Activated T-helper 1 cell treated with anti-CD3 and anti-CD28 coated beads, Interleukin-12 subunit alpha, Interleukin-12 subunit beta, Interleukin-2, Interleukin-4 antibody, amounts not matched to agents 30 ng/mL and 10 ng/mL and 1 ng/mL, durations not matched to agents 14 hours and 24 hours and 36 hours (primary cell): ENCODE measurements at regions not wholly inside any gene's neighbourhood (a gene's known extent, or its start where the extent isn't known, plus 50 kb on each side); places are given as distances from the start of the nearest gene placed in this dataset.

Experiments used
- DNase-seq: peaks from one replicate; pipeline ENCODE4 v3.0.0; 2021; ENCODE audit warnings: low spot score
- H3K27ac Mint-ChIP-seq: one replicate; pipeline ENCODE4 v1.8.0; 2021; ENCODE audit warnings: mild to moderate bottlenecking, mixed read lengths
- H3K27me3 Mint-ChIP-seq: one replicate; pipeline ENCODE4 v1.8.0; 2022; ENCODE audit warnings: mild to moderate bottlenecking, moderate library complexity, mixed read lengths; ENCODE audit not compliant: insufficient read depth
- H3K36me3 Mint-ChIP-seq: one replicate; pipeline ENCODE4 v1.8.0; 2021; ENCODE audit warnings: low read depth, mixed read lengths
- H3K4me1 Mint-ChIP-seq: one replicate; pipeline ENCODE4 v1.8.0; 2021; ENCODE audit warnings: low read depth, mixed read lengths
- H3K4me3 Mint-ChIP-seq: one replicate; pipeline ENCODE4 v1.8.0; 2021; ENCODE audit warnings: mild to moderate bottlenecking, moderate library complexity, mixed read lengths
- H3K9me3 Mint-ChIP-seq: one replicate; pipeline ENCODE4 v1.8.0; 2021; ENCODE audit warnings: mixed read lengths
- intact Hi-C: fragments of 100-400 bp; cut with micrococcal nuclease; formaldehyde crosslinking; loops from one replicate; pipeline ENCODE4 v1.15.1; 2024

DNA sequence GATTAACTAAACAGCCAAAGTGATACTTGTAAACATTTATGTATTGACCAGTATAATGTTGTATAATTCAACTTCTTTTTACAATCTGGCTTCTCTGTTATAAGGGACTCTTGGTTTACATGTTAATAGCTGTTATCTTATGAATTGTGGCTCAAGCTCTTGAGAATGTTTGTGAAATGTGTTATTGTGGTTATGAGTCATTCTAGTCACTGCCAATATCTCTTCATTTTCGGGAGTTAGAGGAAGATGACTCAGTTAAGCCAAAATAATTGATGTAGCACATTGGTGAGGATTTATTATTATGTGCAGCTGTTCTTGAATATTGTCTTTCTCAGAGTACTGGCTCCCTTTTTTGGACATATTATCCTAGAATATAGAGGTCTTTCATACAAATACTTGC, 655.2 kb upstream of the RIOK2 start:
- Mint-ChIP-seq H3K27ac (no peak overlapping the region), H3K4me1 (peaks cover 6% of the 10 kb centered on the region), H3K9me3 (no peaks in the 10 kb centered on the region), H3K27me3 (no peaks in the 10 kb centered on the region), H3K36me3 (no peaks in the 10 kb centered on the region), H3K4me3 (no peak overlapping the region)
- intact Hi-C loops, result no loop called here
- DNase-seq, result no peak

DNA sequence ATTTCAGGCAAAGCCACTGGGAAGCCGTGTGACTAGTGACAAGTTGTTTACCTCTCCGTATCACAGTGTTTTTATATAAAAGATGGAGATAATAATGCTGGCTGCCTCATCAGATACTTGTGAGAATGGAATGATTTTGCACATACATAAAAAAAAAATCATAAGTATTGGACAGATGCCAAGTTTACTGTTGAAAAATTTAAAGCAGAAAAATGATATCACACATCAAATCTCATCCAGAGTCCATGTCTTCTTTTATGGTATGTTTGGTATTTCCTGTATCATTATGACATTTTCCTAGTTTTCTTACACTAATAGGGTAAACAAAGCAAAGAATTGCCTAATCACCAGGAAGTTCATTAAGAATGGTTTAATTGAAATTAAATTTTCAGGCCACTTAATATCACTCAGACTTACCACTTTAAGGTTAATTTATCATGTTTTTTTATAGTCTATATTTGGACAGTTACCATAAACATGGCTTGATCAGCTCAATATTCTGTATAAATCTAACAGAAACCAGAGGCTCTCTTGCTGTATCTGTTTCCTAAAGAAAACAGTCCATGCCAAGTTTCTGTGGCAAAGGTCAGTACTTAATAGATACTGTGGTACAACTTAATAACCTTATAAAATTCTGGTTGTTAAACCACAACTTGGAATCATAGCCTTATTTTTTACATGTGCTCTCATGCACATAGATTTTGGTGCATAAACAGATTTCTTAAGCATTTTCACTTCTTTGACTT, 656.5 kb upstream of the RIOK2 start:
- no peak overlapping the region for H3K4me3 Mint-ChIP-seq
- H3K36me3 Mint-ChIP-seq, result no peaks in the 10 kb centered on the region
- no peak for DNase-seq
- intact Hi-C loops, result no loop called here
- no peaks in the 10 kb centered on the region for H3K9me3 Mint-ChIP-seq
- H3K27ac Mint-ChIP-seq, result no peak overlapping the region
- peaks cover 6% of the 10 kb centered on the region for H3K4me1 Mint-ChIP-seq
- peaks cover 2% of the 10 kb centered on the region for H3K27me3 Mint-ChIP-seq

DNA sequence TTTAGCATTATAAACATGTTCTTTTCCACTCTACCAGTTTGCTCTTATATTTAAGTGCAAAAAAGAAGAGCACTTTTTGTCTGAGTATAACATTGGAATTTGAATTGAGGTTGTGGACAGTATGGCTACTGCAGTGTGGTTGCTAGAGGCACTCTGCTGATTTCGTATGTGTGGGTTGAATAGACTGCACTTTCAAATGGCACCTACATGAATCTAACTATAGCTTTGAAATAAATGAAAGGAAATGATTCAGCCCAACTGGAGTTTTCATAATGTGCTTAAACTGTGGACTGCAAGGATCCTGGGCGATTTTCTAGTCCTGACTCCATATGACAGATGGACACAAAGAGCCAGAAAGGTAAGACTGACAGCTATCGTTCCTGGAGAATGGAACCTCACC, 657.6 kb upstream of the RIOK2 start:
- Mint-ChIP-seq H3K4me3 (no peak overlapping the region), H3K36me3 (no peaks in the 10 kb centered on the region)
- no peak for DNase-seq

GRCh38 chr5:97842687-97843086, 659.6 kb upstream of the RIOK2 start:
- no peak for DNase-seq
- Mint-ChIP-seq H3K9me3 (no peaks in the 10 kb centered on the region), H3K4me1 (peaks cover 6% of the 10 kb centered on the region), H3K36me3 (no peaks in the 10 kb centered on the region), H3K27me3 (peaks cover 2% of the 10 kb centered on the region), H3K27ac (no peak overlapping the region), H3K4me3 (no peak overlapping the region)
- intact Hi-C loops, result no loop called here

More for the DNA sequence above, 657.6 kb upstream of the RIOK2 start:
- Mint-ChIP-seq H3K27ac (no peak overlapping the region), H3K4me1 (peaks cover 6% of the 10 kb centered on the region), H3K9me3 (no peaks in the 10 kb centered on the region), H3K27me3 (peaks cover 2% of the 10 kb centered on the region)
- intact Hi-C loops, result no loop called here

DNA sequence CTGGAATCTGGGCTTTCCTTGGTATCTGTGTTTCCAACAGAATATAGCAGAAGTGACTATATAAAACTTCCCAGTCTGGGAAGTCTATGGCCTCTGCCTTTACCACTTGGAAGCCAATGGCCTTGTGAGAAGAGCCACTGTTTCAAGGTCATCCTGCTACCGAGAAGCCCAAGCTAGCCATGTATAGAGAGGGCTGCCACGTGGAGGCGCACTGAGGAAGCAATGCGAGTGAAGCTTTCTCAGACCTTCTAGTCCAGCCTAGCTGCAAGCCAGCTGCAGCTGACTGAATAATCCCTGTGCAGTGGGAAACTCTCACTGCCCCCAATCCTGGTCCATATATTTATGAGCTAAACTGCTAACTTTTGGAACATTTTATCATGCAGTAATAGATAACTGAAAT, 661.8 kb upstream of the RIOK2 start:
- H3K4me1 Mint-ChIP-seq, result no peaks in the 10 kb centered on the region
- H3K4me3 Mint-ChIP-seq, result no peak overlapping the region
- intact Hi-C loops, result no loop called here
- no peaks in the 10 kb centered on the region for H3K9me3 Mint-ChIP-seq
- DNase-seq, result no peak
- no peaks in the 10 kb centered on the region for H3K36me3 Mint-ChIP-seq
- H3K27ac Mint-ChIP-seq, result no peak overlapping the region
- H3K27me3 Mint-ChIP-seq, result peaks cover 2% of the 10 kb centered on the region

- H3K4me1 Mint-ChIP-seq, result no peaks in the 10 kb centered on the region
Measured at GRCh38 chr5:97846643-97847042, 663.6 kb upstream of the RIOK2 start.

GRCh38 chr5:97847920-97848631, 665.0 kb upstream of the RIOK2 start:
- H3K4me3 Mint-ChIP-seq, result no peak overlapping the region
- H3K9me3 Mint-ChIP-seq, result no peaks in the 10 kb centered on the region
- H3K4me1 Mint-ChIP-seq, result no peaks in the 10 kb centered on the region
- H3K36me3 Mint-ChIP-seq, result no peaks in the 10 kb centered on the region
- no peak for DNase-seq
- intact Hi-C loops, result no loop called here
- H3K27me3 Mint-ChIP-seq, result peaks cover 2% of the 10 kb centered on the region
- H3K27ac Mint-ChIP-seq, result no peak overlapping the region

More at GRCh38 chr5:97846643-97847042, 663.6 kb upstream of the RIOK2 start:
- Mint-ChIP-seq H3K9me3 (no peaks in the 10 kb centered on the region), H3K27me3 (peaks cover 2% of the 10 kb centered on the region), H3K4me3 (no peak overlapping the region), H3K36me3 (no peaks in the 10 kb centered on the region), H3K27ac (no peak overlapping the region)
- DNase-seq, result no peak
- intact Hi-C loops, result no loop called here

DNA sequence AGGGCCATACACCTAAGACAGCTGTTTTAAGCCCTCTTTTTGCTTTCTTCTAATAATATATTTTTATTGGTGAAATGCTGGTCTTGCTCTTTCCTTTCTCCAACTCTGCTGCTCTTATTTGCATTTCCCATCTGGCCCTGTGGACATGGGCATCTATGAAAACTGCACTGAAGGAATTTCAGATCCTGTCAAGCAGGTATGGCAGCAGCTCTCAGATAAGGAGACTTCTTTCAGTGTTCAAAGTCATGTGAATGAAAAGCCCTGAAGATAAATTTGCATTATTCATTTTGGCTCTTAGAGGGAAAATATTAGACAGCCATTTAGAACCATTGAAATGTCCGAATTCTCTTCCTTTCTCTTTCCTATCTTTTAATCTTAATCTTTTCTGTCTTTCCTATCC, 668.0 kb upstream of the RIOK2 start:
- Mint-ChIP-seq H3K36me3 (no peaks in the 10 kb centered on the region), H3K9me3 (no peaks in the 10 kb centered on the region), H3K27ac (no peak overlapping the region), H3K27me3 (no peaks in the 10 kb centered on the region), H3K4me1 (no peaks in the 10 kb centered on the region), H3K4me3 (no peak overlapping the region)
- intact Hi-C loops, result no loop called here
- no peak for DNase-seq

DNA sequence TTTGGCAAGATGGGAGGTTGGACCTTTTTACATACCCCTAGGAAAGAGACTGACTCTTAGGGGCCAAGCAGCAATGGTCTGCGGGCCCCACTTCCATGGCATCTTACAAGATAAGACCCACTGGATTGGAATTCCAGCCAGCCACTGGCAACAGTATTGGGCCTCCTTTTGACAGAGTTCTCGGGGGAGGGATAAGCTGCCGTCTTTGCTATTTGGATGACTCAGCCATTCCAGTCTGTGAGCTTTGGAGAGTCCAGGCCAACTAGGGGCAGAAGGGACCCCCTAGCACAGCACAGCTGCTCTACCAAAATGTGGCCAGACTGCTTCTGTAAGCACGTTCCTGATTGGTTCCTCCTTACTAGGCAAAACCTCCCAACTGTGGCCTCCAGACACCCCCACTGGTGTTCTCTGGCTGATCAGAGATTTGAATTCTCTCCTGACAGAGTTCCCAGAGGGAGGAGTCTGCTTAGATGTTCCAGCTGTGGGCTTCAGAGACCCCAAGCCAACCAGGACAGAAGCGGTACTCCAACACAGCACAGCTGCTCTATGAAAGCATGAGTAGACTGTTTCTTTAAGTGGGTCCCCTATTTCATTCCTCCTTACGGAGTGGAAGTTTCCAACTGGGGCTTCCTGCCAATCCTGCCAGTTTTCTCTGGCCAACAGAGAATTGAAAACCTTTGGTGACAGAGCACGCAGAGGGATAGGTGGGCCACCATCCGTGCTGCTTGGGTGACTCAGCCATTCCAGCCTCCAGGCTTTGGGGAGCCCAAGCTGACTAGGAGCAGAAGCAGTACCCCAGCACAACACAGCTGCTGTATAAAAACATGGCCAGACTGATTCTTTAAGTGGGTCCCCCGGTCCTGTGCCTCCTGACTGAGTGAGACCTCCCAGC, 672.1 kb upstream of the RIOK2 start:
- H3K4me3 Mint-ChIP-seq, result no peak overlapping the region
- H3K9me3 Mint-ChIP-seq, result peaks cover 9% of the 10 kb centered on the region
- H3K27ac Mint-ChIP-seq, result no peak overlapping the region
- H3K36me3 Mint-ChIP-seq, result no peaks in the 10 kb centered on the region
- no peak for DNase-seq
- intact Hi-C loops, result no loop called here
- H3K4me1 Mint-ChIP-seq, result no peaks in the 10 kb centered on the region
- no peaks in the 10 kb centered on the region for H3K27me3 Mint-ChIP-seq

DNA sequence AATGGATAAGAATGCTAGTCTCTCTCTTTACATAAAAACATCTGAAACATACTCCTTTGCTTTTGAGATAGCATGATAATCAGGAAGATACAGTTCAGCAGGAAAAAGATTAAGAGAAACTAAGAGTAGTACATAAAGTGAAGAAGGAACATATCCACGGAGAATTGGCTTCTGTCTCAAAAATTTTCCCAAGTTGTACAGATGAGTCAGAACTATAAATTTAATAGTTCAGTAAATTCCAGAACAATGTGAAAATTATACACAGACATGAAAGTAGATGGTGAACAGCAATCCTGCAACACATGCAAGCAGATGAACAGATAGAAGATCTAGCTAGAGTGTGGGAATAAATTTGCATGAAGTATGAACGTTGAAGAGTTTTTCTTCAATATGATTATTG, 691.4 kb upstream of the RIOK2 start:
- intact Hi-C loops, result no loop called here
- Mint-ChIP-seq H3K27ac (no peak overlapping the region), H3K4me1 (no peaks in the 10 kb centered on the region), H3K4me3 (no peak overlapping the region), H3K27me3 (no peaks in the 10 kb centered on the region), H3K36me3 (no peaks in the 10 kb centered on the region), H3K9me3 (no peaks in the 10 kb centered on the region)
- DNase-seq, result no peak

DNA sequence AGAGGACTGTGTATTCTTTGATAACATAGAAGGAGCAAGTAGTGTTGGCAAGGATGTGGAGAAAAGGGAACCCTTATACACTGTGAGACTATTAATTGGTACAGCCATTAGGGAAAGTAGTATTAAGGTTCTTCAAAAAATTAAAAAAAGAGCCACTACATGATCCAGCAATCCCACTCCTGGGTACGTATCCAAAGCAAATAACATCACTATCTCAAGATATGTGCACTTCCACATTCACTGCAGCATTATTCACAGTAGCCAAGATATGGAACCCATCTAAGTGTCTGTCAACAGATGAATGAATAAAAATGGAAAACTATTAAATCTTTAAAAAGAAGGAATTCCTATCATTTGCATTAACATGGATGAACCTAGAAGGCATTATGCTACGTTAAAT, 693.2 kb upstream of the RIOK2 start:
- H3K27me3 Mint-ChIP-seq, result no peaks in the 10 kb centered on the region
- H3K4me3 Mint-ChIP-seq, result no peak overlapping the region
- no peaks in the 10 kb centered on the region for H3K36me3 Mint-ChIP-seq
- DNase-seq, result no peak
- H3K27ac Mint-ChIP-seq, result no peak overlapping the region
- no peaks in the 10 kb centered on the region for H3K4me1 Mint-ChIP-seq
- no peaks in the 10 kb centered on the region for H3K9me3 Mint-ChIP-seq
- intact Hi-C loops, result no loop called here

- DNase-seq, result no peak
- Mint-ChIP-seq H3K4me3 (no peak overlapping the region), H3K9me3 (no peaks in the 10 kb centered on the region), H3K4me1 (no peaks in the 10 kb centered on the region), H3K27ac (no peak overlapping the region), H3K27me3 (no peaks in the 10 kb centered on the region), H3K36me3 (no peaks in the 10 kb centered on the region)
- intact Hi-C loops, result no loop called here
Measured at GRCh38 chr5:97877588-97877987, 694.5 kb upstream of the RIOK2 start.

DNA sequence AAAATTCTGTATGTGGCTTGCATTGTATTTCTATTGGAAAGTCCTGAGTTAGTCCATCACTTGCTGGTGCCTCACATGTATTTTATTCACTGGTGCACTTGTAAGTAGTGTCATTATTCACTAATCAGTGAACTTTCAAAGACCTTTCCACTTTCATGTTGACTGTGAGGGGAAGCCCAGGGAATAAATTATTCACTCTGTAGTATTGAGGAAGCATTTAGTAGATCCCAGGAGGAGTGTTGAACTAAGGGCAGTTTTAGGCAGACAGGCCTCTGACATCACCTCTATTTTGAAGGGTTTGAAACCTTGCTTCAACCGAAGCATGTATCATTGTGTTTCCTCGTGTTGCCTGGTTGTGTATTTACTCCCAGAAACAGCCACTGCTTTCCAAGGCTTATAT, 705.4 kb upstream of the RIOK2 start:
- no peak for DNase-seq
- Mint-ChIP-seq H3K27ac (no peak overlapping the region), H3K4me1 (no peaks in the 10 kb centered on the region), H3K9me3 (peaks cover 3% of the 10 kb centered on the region), H3K27me3 (no peaks in the 10 kb centered on the region), H3K36me3 (no peaks in the 10 kb centered on the region), H3K4me3 (no peak overlapping the region)
- intact Hi-C loops, result no loop called here
